ENCODE measurements at regions not wholly inside any gene's neighbourhood (a gene's known extent, or its start where the extent isn't known, plus 50 kb on each side); places are given as distances from the start of the nearest gene placed in this dataset.

DNA sequence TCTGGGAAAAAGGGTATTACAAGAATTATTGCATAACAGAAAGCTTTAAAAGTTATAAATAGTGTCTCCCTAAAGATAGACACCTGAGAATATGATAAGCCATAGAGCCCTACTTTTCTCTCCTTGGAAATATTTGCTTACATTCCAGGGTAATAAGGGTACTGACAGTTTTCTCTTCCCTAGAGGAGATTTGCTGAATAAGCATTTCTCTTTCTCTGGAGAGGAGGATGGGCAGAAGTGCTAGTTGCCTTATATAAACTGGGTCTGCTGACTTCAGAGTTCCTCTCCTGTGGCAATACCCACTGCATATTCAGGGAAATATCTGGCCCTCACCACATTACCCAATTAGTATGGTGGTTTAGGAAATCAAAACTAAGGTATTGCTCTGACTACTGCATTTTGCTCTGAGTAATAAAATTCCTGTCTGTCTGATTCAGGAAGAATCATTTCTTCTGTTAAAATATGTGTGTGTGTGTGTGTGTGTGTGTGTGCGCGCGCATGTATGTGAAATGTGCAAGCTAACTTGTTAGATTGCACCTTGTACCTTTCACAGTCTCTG, 1391.3 kb downstream of the DSC3 start:
- ChIA-PET SMC1A (ENCODE audit: uncharacterized antibody, unreplicated experiment) (no interaction called here), RAD21 (ENCODE audit: unreplicated experiment) (no interaction called here), POLR2A (no interaction called here), CTCF (no interaction called here)
- FAIRE-seq (no peak), DNase-seq (ENCODE audit: low read depth, low spot score) (no peak), ATAC-seq (no peak)
- Histone ChIP-seq H3K4me2 (ENCODE audit: control insufficient read depth, insufficient read depth) (no peak overlapping the region), H3K4me3 (no peak overlapping the region), H3K4me1 (ENCODE audit: control insufficient read depth, insufficient read depth, low read length) (no peaks in the 10 kb centered on the region), H4K20me1 (ENCODE audit: control insufficient read depth, insufficient read depth) (no peaks in the 10 kb centered on the region), H2AFZ (ENCODE audit: control insufficient read depth, low read depth, low read length) (no peak overlapping the region), H3K36me3 (ENCODE audit: control insufficient read depth in 2 of 2, insufficient read depth in 2 of 2, low read length in 1 of 2) (no peaks in the 10 kb centered on the region), H3K27me3 (replicated peaks in 1 of 2; ENCODE audit: control insufficient read depth in 2 of 2, insufficient read depth in 2 of 2, low read length in 1 of 2) (no peaks in the 10 kb centered on the region), H3K9ac (ENCODE audit: control insufficient read depth, insufficient read depth, low read length) (no peak overlapping the region), H3K9me3 (replicated peaks; ENCODE audit: control insufficient read depth, insufficient read depth, low read length) (no peaks in the 10 kb centered on the region), H3K27ac (ENCODE audit: control insufficient read depth, insufficient read depth) (no peak overlapping the region), H3K79me2 (ENCODE audit: control insufficient read depth, insufficient read depth, low read length) (no peaks in the 10 kb centered on the region)
- in situ Hi-C loops (cut with MboI) = no loop called here
- TF ChIP-seq SRF (IDR thresholded peaks at IDR 0.05; ENCODE audit: low read depth in 2 of 2, low read length in 2 of 2) = no peak
- no peak for TF ChIP-seq HDGF (IDR thresholded peaks at IDR 0.05)
- no peak for TF ChIP-seq HDAC6 (IDR thresholded peaks at IDR 0.05; ENCODE audit: unreplicated experiment)
- no peak for TF ChIP-seq POLR2AphosphoS5 (IDR thresholded peaks at IDR 0.05; ENCODE audit: low read length)
- TF ChIP-seq RBBP5 (conservative IDR thresholded peaks at IDR 0.05) = no peak
- TF ChIP-seq ZNF217 (IDR thresholded peaks at IDR 0.05) = no peak
- TF ChIP-seq DPF2 (IDR thresholded peaks at IDR 0.05) = no peak
- no peak for TF ChIP-seq FOXK2 (IDR thresholded peaks at IDR 0.05)
- no peak for TF ChIP-seq RAD21 (IDR thresholded peaks at IDR 0.05; ENCODE audit: insufficient read depth, low read depth, low read length)
- TF ChIP-seq, protein P1, sequence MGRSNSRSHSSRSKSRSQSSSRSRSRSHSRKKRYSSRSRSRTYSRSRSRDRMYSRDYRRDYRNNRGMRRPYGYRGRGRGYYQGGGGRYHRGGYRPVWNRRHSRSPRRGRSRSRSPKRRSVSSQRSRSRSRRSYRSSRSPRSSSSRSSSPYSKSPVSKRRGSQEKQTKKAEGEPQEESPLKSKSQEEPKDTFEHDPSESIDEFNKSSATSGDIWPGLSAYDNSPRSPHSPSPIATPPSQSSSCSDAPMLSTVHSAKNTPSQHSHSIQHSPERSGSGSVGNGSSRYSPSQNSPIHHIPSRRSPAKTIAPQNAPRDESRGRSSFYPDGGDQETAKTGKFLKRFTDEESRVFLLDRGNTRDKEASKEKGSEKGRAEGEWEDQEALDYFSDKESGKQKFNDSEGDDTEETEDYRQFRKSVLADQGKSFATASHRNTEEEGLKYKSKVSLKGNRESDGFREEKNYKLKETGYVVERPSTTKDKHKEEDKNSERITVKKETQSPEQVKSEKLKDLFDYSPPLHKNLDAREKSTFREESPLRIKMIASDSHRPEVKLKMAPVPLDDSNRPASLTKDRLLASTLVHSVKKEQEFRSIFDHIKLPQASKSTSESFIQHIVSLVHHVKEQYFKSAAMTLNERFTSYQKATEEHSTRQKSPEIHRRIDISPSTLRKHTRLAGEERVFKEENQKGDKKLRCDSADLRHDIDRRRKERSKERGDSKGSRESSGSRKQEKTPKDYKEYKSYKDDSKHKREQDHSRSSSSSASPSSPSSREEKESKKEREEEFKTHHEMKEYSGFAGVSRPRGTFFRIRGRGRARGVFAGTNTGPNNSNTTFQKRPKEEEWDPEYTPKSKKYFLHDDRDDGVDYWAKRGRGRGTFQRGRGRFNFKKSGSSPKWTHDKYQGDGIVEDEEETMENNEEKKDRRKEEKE (IDR thresholded peaks at IDR 0.05) = no peak
- TF ChIP-seq, protein P2, sequence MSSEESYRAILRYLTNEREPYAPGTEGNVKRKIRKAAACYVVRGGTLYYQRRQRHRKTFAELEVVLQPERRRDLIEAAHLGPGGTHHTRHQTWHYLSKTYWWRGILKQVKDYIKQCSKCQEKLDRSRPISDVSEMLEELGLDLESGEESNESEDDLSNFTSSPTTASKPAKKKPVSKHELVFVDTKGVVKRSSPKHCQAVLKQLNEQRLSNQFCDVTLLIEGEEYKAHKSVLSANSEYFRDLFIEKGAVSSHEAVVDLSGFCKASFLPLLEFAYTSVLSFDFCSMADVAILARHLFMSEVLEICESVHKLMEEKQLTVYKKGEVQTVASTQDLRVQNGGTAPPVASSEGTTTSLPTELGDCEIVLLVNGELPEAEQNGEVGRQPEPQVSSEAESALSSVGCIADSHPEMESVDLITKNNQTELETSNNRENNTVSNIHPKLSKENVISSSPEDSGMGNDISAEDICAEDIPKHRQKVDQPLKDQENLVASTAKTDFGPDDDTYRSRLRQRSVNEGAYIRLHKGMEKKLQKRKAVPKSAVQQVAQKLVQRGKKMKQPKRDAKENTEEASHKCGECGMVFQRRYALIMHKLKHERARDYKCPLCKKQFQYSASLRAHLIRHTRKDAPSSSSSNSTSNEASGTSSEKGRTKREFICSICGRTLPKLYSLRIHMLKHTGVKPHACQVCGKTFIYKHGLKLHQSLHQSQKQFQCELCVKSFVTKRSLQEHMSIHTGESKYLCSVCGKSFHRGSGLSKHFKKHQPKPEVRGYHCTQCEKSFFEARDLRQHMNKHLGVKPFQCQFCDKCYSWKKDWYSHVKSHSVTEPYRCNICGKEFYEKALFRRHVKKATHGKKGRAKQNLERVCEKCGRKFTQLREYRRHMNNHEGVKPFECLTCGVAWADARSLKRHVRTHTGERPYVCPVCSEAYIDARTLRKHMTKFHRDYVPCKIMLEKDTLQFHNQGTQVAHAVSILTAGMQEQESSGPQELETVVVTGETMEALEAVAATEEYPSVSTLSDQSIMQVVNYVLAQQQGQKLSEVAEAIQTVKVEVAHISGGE (CRISPR knock-in tag; IDR thresholded peaks at IDR 0.05) = no peak
- TF ChIP-seq, protein P3, sequence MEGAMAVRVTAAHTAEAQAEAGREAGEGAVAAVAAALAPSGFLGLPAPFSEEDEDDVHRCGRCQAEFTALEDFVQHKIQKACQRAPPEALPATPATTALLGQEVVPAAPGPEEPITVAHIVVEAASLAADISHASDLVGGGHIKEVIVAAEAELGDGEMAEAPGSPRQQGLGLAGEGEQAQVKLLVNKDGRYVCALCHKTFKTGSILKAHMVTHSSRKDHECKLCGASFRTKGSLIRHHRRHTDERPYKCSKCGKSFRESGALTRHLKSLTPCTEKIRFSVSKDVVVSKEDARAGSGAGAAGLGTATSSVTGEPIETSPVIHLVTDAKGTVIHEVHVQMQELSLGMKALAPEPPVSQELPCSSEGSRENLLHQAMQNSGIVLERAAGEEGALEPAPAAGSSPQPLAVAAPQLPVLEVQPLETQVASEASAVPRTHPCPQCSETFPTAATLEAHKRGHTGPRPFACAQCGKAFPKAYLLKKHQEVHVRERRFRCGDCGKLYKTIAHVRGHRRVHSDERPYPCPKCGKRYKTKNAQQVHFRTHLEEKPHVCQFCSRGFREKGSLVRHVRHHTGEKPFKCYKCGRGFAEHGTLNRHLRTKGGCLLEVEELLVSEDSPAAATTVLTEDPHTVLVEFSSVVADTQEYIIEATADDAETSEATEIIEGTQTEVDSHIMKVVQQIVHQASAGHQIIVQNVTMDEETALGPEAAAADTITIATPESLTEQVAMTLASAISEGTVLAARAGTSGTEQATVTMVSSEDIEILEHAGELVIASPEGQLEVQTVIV (IDR thresholded peaks at IDR 0.05; ENCODE audit: borderline replicate concordance, partially characterized antibody) = no peak
- TF ChIP-seq BMI1 (IDR thresholded peaks at IDR 0.05; ENCODE audit: borderline replicate concordance) = no peak
- 98% methylated on average over 3 of the region's 3 CpGs for WGBS (ENCODE audit: insufficient coverage, insufficient replicate concordance, low lambda C conversion rate, missing lambda C conversion rate)
- BruUV-seq (replicated peaks) = no TSS peak
- intact Hi-C loops (cut with micrococcal nuclease; ENCODE audit: unreplicated experiment) = no loop called here
